ENCODE measurements at regions not wholly inside any gene's neighbourhood (a gene's known extent, or its start where the extent isn't known, plus 50 kb on each side); places are given as distances from the start of the nearest gene placed in this dataset.
A peak's percentile ranks its signal among the peaks of the same experiment; 100 is the strongest.

DNA sequence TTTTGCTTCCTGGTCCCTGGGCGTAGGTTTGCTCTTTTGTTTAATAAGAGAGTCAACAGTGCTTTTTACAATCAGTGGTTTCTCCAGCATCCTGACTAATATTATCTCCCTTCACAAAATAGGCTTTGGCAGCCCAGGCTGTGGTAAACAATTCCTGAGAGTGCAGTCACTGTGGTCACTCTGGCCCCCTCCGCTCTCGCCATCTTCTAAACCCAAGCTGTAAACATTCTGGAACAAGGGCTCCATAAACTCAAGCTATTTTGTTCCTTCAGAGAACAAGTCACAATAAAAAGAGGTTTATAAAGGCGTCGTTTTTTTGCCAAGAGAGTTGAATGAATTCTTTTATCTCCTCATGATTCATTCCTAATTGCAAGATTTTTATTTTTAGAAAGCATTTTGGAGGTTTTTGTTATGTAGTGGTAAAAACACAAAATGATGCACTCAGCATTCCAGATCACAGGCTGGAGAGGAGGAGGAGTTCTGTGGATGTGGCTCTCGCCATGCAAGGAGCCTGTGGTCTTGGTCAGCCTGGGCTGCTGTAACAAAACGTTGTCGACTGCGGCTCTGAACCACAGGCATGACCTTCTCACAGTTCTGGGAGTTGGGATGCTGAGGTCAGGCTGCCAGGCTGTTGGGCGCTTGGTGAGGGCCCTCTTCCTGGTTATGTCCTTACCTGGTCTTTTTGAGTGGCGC lies 486.4 kb upstream of the FAT1 start:
- Mint-ChIP-seq H3K4me1 (no peaks in the 10 kb centered on the region), H3K36me3 (no peaks in the 10 kb centered on the region), H3K27ac (no peak overlapping the region), H3K9me3 (peaks cover 4 to 25% (median 15%) of the 10 kb centered on the region in 8 donors), H3K27me3 (no peaks in the 10 kb centered on the region), H3K4me3 (peak overlapping the region in 1 of 8 donors; percentile 69)
- no peaks in the 10 kb centered on the region for H3K36me3 ChIP-seq (ENCODE audit: insufficient read depth, low read length)
- CTCF ChIA-PET (ENCODE audit: partially characterized antibody), result no interaction called here
- intact Hi-C loops (cut with micrococcal nuclease), result no loop called here
- no peaks in the 10 kb centered on the region for H3K27me3 ChIP-seq (ENCODE audit: insufficient read depth, low read length)
- POLR2A ChIA-PET (ENCODE audit: partially characterized antibody), result no interaction called here
- no peak for DNase-seq
- no peak overlapping the region for H3K27ac ChIP-seq (ENCODE audit: low read depth, low read length)
- H3K4me3 ChIP-seq (ENCODE audit: low read length in 2 of 2), result no peak overlapping the region
- no peaks in the 10 kb centered on the region for H3K4me1 ChIP-seq (ENCODE audit: insufficient read depth, low read length)
- no peaks in the 10 kb centered on the region for H3K9me3 ChIP-seq (ENCODE audit: control insufficient read depth in 1 of 2, low read length in 2 of 2)

DNA sequence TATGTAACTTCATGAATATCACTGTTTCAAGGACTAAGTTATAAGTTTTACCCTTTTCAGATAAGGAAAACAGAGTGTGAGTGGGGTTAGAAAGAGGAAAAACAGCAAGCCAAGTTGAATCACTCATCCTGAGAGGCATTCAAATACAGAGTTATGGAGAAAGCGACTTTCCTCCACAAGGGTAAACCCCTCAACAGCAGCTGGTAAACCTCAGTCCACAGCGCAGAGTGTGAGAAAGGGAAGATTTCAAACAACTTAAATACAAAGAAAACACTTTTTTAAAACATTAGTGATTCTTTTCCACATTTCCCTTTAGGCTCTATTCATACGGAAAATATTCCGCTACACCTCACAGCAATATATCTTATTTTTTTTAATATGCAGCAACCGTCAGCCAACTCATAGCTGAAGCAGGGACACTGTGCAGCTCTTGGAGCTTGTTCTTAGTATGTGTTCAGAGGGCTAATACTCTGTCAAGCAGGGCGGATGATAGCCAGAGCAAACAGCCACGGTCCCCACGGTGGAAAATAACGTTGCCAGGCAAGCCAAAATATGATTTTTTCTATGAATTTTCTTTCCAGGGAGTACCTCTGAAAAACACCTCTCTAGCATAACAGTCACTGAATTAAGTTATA lies 488.9 kb upstream of the FAT1 start:
- H3K4me3 Mint-ChIP-seq, result no peak overlapping the region
- H3K4me1 ChIP-seq (ENCODE audit: insufficient read depth, low read length), result no peaks in the 10 kb centered on the region
- CTCF ChIA-PET (ENCODE audit: partially characterized antibody), result no interaction called here
- H3K27me3 ChIP-seq (ENCODE audit: insufficient read depth, low read length), result no peaks in the 10 kb centered on the region
- DNase-seq, result no peak
- peaks cover 4 to 27% (median 18%) of the 10 kb centered on the region in 8 donors for H3K9me3 Mint-ChIP-seq
- H3K27ac ChIP-seq (ENCODE audit: low read depth, low read length), result no peak overlapping the region
- no peaks in the 10 kb centered on the region for H3K36me3 ChIP-seq (ENCODE audit: insufficient read depth, low read length)
- intact Hi-C loops (cut with micrococcal nuclease), result no loop called here
- no peak overlapping the region for H3K4me3 ChIP-seq (ENCODE audit: low read length in 2 of 2)
- POLR2A ChIA-PET (ENCODE audit: partially characterized antibody), result no interaction called here
- H3K9me3 ChIP-seq (ENCODE audit: control insufficient read depth in 1 of 2, low read length in 2 of 2), result no peaks in the 10 kb centered on the region
- no peak overlapping the region for H3K27ac Mint-ChIP-seq
- H3K4me1 Mint-ChIP-seq, result no peaks in the 10 kb centered on the region
- no peaks in the 10 kb centered on the region for H3K27me3 Mint-ChIP-seq
- H3K36me3 Mint-ChIP-seq, result no peaks in the 10 kb centered on the region

GRCh38 chr4:187215438-187215837 lies 491.8 kb upstream of the FAT1 start:
- intact Hi-C loops (cut with micrococcal nuclease), result no loop called here
- DNase-seq, result no peak
- Mint-ChIP-seq H3K9me3 (peaks cover 3 to 21% (median 12%) of the 10 kb centered on the region in 8 donors), H3K4me3 (no peak overlapping the region), H3K27me3 (no peaks in the 10 kb centered on the region), H3K36me3 (no peaks in the 10 kb centered on the region), H3K27ac (no peak overlapping the region), H3K4me1 (no peaks in the 10 kb centered on the region)
- H3K4me1 ChIP-seq (ENCODE audit: insufficient read depth, low read length), result no peaks in the 10 kb centered on the region
- H3K9me3 ChIP-seq (ENCODE audit: control insufficient read depth in 1 of 2, low read length in 2 of 2), result no peaks in the 10 kb centered on the region
- H3K27me3 ChIP-seq (ENCODE audit: insufficient read depth, low read length), result no peaks in the 10 kb centered on the region
- H3K4me3 ChIP-seq (ENCODE audit: low read length in 2 of 2), result no peak overlapping the region
- ChIA-PET POLR2A (ENCODE audit: partially characterized antibody) (no interaction called here), CTCF (ENCODE audit: partially characterized antibody) (no interaction called here)
- no peak overlapping the region for H3K27ac ChIP-seq (ENCODE audit: low read depth, low read length)
- H3K36me3 ChIP-seq (ENCODE audit: insufficient read depth, low read length), result no peaks in the 10 kb centered on the region

DNA sequence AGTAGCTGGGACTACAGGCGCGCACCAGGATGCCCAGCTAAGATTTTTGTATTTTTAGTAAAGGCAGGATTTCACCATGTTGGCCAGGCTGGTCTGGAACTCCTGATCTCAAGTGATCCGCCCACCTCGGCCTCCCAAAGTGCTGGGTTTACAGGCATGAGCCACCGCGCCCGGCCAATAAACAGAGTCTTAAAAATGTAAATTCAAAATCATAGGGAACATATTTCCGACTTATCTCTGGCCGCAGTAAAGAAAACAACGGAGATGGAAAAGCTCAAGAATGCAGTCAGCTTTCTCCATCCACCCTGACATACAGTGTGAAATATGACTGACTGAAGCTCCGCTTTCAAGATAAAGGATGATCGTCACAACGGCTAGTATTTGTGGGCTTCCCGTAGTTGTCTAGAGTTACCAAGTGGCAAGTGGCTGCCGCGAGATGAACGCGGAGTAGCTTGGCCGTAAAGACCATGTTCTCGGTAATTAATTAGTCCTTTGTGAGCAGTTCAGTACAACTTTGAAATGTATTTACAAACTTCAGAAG lies 495.1 kb upstream of the FAT1 start:
- Mint-ChIP-seq H3K36me3 (no peaks in the 10 kb centered on the region), H3K4me3 (no peak overlapping the region), H3K27ac (no peak overlapping the region), H3K4me1 (no peaks in the 10 kb centered on the region), H3K27me3 (no peaks in the 10 kb centered on the region), H3K9me3 (peaks cover 0 to 12% (median 4%) of the 10 kb centered on the region in 8 donors)
- intact Hi-C loops (cut with micrococcal nuclease), result no loop called here
- Histone ChIP-seq H3K9me3 (ENCODE audit: control insufficient read depth in 1 of 2, low read length in 2 of 2) (no peaks in the 10 kb centered on the region), H3K4me3 (ENCODE audit: low read length in 2 of 2) (no peak overlapping the region), H3K4me1 (ENCODE audit: insufficient read depth, low read length) (no peaks in the 10 kb centered on the region), H3K36me3 (ENCODE audit: insufficient read depth, low read length) (no peaks in the 10 kb centered on the region), H3K27me3 (ENCODE audit: insufficient read depth, low read length) (no peaks in the 10 kb centered on the region), H3K27ac (ENCODE audit: low read depth, low read length) (no peak overlapping the region)
- DNase-seq, result no peak
- POLR2A ChIA-PET (ENCODE audit: partially characterized antibody), result no interaction called here
- CTCF ChIA-PET (ENCODE audit: partially characterized antibody), result no interaction called here

DNA sequence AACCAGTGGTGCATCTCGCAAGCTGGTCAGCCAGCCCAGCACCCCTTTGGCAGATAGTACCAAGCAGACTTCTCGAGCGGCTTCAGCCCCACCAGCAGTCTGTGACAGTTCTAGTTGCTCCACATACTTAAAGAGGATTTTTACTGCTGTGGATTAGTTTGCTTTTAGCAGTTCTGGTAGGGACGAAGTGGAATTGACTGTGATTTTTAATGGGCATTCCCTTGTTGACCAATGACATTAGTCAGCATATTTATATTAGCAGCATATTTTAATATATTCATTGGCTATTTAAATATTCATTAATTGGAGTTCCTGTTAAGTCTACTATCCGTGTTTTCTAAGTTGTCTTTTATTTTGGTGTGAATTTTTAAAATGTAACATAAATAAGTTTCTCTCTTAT lies 500.9 kb upstream of the FAT1 start:
- no peak overlapping the region for H3K27ac Mint-ChIP-seq

GRCh38 chr4:187227907-187228704 lies 504.4 kb upstream of the FAT1 start:
- H3K27me3 Mint-ChIP-seq, result no peaks in the 10 kb centered on the region
- POLR2A ChIA-PET (ENCODE audit: partially characterized antibody), result no interaction called here
- CTCF ChIA-PET (ENCODE audit: partially characterized antibody), result no interaction called here
- H3K27ac ChIP-seq (ENCODE audit: low read depth, low read length), result no peak overlapping the region
- intact Hi-C loops (cut with micrococcal nuclease), result no loop called here
- no peak overlapping the region for H3K4me3 ChIP-seq (ENCODE audit: low read length in 2 of 2)
- H3K4me1 Mint-ChIP-seq, result no peaks in the 10 kb centered on the region
- no peaks in the 10 kb centered on the region for H3K9me3 ChIP-seq (ENCODE audit: control insufficient read depth in 1 of 2, low read length in 2 of 2)
- no peaks in the 10 kb centered on the region for H3K27me3 ChIP-seq (ENCODE audit: insufficient read depth, low read length)
- H3K4me1 ChIP-seq (ENCODE audit: insufficient read depth, low read length), result no peaks in the 10 kb centered on the region
- H3K36me3 ChIP-seq (ENCODE audit: insufficient read depth, low read length), result no peaks in the 10 kb centered on the region
- H3K9me3 Mint-ChIP-seq, result peaks cover 3 to 18% (median 11%) of the 10 kb centered on the region in 8 donors
- no peak overlapping the region for H3K4me3 Mint-ChIP-seq
- H3K36me3 Mint-ChIP-seq, result no peaks in the 10 kb centered on the region
- no peak overlapping the region for H3K27ac Mint-ChIP-seq
- DNase-seq, result no peak

More for the DNA sequence above, 500.9 kb upstream of the FAT1 start:
- H3K27me3 Mint-ChIP-seq, result no peaks in the 10 kb centered on the region
- no peaks in the 10 kb centered on the region for H3K4me1 Mint-ChIP-seq
- intact Hi-C loops (cut with micrococcal nuclease), result no loop called here
- no peak overlapping the region for H3K4me3 Mint-ChIP-seq
- peaks cover 3 to 21% (median 9%) of the 10 kb centered on the region in 8 donors for H3K9me3 Mint-ChIP-seq
- no peaks in the 10 kb centered on the region for H3K9me3 ChIP-seq (ENCODE audit: control insufficient read depth in 1 of 2, low read length in 2 of 2)
- ChIA-PET CTCF (ENCODE audit: partially characterized antibody) (no interaction called here), POLR2A (ENCODE audit: partially characterized antibody) (no interaction called here)
- H3K27ac ChIP-seq (ENCODE audit: low read depth, low read length), result no peak overlapping the region
- DNase-seq, result no peak
- H3K36me3 Mint-ChIP-seq, result no peaks in the 10 kb centered on the region
- H3K4me1 ChIP-seq (ENCODE audit: insufficient read depth, low read length), result no peaks in the 10 kb centered on the region
- no peaks in the 10 kb centered on the region for H3K27me3 ChIP-seq (ENCODE audit: insufficient read depth, low read length)
- no peaks in the 10 kb centered on the region for H3K36me3 ChIP-seq (ENCODE audit: insufficient read depth, low read length)
- no peak overlapping the region for H3K4me3 ChIP-seq (ENCODE audit: low read length in 2 of 2)

DNA sequence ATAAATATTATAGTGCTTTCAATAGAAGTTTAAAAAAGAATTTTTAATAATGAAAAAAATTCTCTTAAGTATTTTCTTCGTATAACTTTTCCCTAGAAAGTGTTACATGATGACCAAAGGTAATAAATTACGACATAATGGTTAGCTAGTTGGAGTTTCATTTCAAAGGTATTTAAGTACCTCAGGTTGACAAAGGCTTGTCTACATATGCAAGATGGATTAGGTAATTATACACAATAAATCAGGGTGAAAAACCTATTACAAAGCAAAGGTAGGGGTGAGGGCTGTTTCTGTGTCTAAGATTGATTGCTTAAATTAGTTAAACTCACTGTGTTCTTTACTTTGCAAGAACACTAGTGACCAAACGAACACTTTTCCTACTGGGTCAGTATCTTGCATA lies 508.5 kb upstream of the FAT1 start:
- no peaks in the 10 kb centered on the region for H3K9me3 ChIP-seq (ENCODE audit: control insufficient read depth in 1 of 2, low read length in 2 of 2)
- Mint-ChIP-seq H3K36me3 (no peaks in the 10 kb centered on the region), H3K9me3 (peaks cover under 1 to 11% (median 5%) of the 10 kb centered on the region in 8 donors), H3K27me3 (no peaks in the 10 kb centered on the region), H3K4me3 (no peak overlapping the region), H3K4me1 (no peaks in the 10 kb centered on the region), H3K27ac (no peak overlapping the region)
- CTCF ChIA-PET (ENCODE audit: partially characterized antibody), result no interaction called here
- DNase-seq, result no peak
- intact Hi-C loops (cut with micrococcal nuclease), result no loop called here
- no peaks in the 10 kb centered on the region for H3K4me1 ChIP-seq (ENCODE audit: insufficient read depth, low read length)
- H3K36me3 ChIP-seq (ENCODE audit: insufficient read depth, low read length), result no peaks in the 10 kb centered on the region
- H3K27ac ChIP-seq (ENCODE audit: low read depth, low read length), result no peak overlapping the region
- POLR2A ChIA-PET (ENCODE audit: partially characterized antibody), result no interaction called here
- no peak overlapping the region for H3K4me3 ChIP-seq (ENCODE audit: low read length in 2 of 2)
- H3K27me3 ChIP-seq (ENCODE audit: insufficient read depth, low read length), result no peaks in the 10 kb centered on the region

All from CD4-positive, alpha-beta memory T cell (primary cell).